ENCODE measurements at regions not wholly inside any gene's neighbourhood (a gene's known extent, or its start where the extent isn't known, plus 50 kb on each side); places are given as distances from the start of the nearest gene placed in this dataset.

- no peak for DNase-seq (ENCODE audit: low spot score)
Observed at GRCh38 chr6:168968228-168968627, 285.4 kb downstream of the THBS2 start.

GRCh38 chr6:168967281-168967925, 286.2 kb downstream of the THBS2 start:
- DNase-seq (ENCODE audit: low spot score) = no peak

- DNase-seq (ENCODE audit: low spot score) = no peak
Observed at GRCh38 chr6:168964138-168964835, 289.4 kb downstream of the THBS2 start.

GRCh38 chr6:168962886-168963285, 290.8 kb downstream of the THBS2 start:
- no peak for DNase-seq (ENCODE audit: low spot score)

- DNase-seq (ENCODE audit: low spot score) = no peak
Observed at GRCh38 chr6:168961264-168961656, 292.4 kb downstream of the THBS2 start.

- DNase-seq (ENCODE audit: low spot score) = no peak
Observed at GRCh38 chr6:168960551-168961263, 292.9 kb downstream of the THBS2 start.

GRCh38 chr6:168959696-168960095, 293.9 kb downstream of the THBS2 start:
- no peak for DNase-seq (ENCODE audit: low spot score)

- DNase-seq (ENCODE audit: low spot score) = no peak
Observed at GRCh38 chr6:168956884-168957730, 296.5 kb downstream of the THBS2 start.

GRCh38 chr6:168956141-168956838, 297.4 kb downstream of the THBS2 start:
- no peak for DNase-seq (ENCODE audit: low spot score)

- DNase-seq (ENCODE audit: low spot score) = no peak
Observed at GRCh38 chr6:168953461-168953860, 300.2 kb downstream of the THBS2 start.

- DNase-seq (ENCODE audit: low spot score) = no peak
Observed at GRCh38 chr6:168951217-168951616, 302.4 kb downstream of the THBS2 start.

GRCh38 chr6:168950858-168951214, 302.8 kb downstream of the THBS2 start:
- DNase-seq (ENCODE audit: low spot score) = no peak

- DNase-seq (ENCODE audit: low spot score) = no peak
Observed at GRCh38 chr6:168949981-168950857, 303.4 kb downstream of the THBS2 start.

GRCh38 chr6:168948990-168949531, 304.6 kb downstream of the THBS2 start:
- no peak for DNase-seq (ENCODE audit: low spot score)

GRCh38 chr6:168948002-168948401, 305.6 kb downstream of the THBS2 start:
- DNase-seq (ENCODE audit: low spot score) = no peak

- DNase-seq (ENCODE audit: low spot score) = no peak
Observed at GRCh38 chr6:168943231-168943905, 310.3 kb downstream of the THBS2 start.

- DNase-seq (ENCODE audit: low spot score) = no peak
Observed at GRCh38 chr6:168942646-168943045, 311.0 kb downstream of the THBS2 start.

- DNase-seq (ENCODE audit: low spot score) = no peak
Observed at GRCh38 chr6:168941036-168941435, 312.6 kb downstream of the THBS2 start.

GRCh38 chr6:168939796-168940195, 313.9 kb downstream of the THBS2 start:
- no peak for DNase-seq (ENCODE audit: low spot score)

- DNase-seq (ENCODE audit: low spot score) = no peak
Observed at GRCh38 chr6:168939041-168939440, 314.6 kb downstream of the THBS2 start.

All from hematopoietic multipotent progenitor cell treated with erythropoietin and hydrocortisone succinate and interleukin-3 and kit ligand, for 17 days (in vitro differentiated cells).